HG02798 (cell line): ENCODE measurements at regions not wholly inside any gene's neighbourhood (a gene's known extent, or its start where the extent isn't known, plus 50 kb on each side); places are given as distances from the start of the nearest gene placed in this dataset.

ENCODE experiments used
- ATAC-seq: cut with Tn5 transposase; IDR thresholded peaks from one replicate; pipeline ENCODE4 v1.9.1; 2021; ENCODE audit warnings: mild to moderate bottlenecking; ENCODE audit not compliant: unreplicated experiment, poor library complexity

GRCh38 chr1:208748387-208749165, 504.4 kb upstream of the PLXNA2 start:
- ATAC-seq = no peak

DNA sequence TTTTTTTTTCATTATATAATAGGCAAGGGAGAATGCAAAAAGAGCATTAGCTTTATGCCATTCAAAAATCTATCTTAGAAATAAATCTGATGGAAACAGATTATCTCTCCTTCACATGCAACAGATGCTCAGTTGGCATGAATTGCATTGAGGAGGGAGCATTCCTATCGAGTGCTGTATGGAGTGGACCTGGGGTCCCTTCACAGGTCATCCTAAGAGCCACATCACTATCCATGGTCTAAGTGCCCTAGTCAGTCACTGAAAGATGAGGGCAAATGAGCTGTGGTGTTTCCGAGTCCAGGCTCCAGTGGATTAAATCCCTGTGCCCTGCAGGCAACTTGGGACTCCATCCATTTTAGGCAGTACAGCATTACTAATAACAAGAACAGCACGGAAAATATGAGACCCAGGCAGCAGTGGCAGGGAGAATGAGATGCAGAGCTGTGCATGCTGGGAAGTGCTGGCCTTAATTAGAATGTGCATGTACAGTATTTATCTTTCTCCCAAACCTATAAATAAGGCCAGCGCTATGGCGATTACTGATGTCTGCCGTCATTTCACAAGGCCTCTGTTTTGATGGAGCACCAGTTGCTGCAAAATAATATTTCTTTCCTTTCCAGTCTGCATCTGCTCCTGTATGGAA, 512.3 kb upstream of the PLXNA2 start:
- ATAC-seq = no peak

DNA sequence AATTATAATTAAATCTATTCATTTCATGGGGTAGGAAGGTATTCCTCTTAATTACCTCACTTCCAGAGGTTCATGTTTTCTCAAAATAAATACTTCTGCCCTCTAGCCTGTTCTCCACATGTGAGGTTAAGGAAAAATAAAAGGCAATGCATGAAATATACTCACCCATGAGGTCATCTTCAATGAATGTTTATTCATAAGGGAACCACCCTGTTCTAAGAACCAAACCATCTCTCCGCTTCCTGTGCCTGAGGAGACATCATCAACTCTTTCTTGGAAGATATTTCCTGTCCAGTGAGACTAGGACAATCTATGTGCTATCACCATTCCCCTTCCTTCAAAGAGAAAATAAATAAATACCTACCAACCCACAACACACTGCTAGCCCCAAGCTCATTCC, 513.7 kb upstream of the PLXNA2 start:
- ATAC-seq = no peak

DNA sequence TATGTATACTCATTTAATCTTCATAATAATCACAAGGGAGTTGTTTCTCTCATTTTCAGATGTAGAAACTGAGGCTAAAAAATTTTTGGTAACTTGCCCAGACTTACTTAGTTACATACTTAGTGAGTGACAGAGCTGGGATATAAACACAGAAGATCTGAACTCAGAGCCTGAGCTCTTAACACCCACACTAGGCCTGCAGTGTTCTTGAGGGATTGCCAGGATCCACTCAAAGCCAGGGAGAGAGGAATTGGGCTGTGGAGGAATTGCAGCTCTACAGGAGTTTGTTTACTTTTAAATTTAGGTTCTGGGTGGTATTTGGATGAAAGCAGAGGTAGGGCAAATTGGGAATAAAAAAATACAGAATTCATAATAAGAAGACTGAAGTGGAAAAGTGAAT, 515.1 kb upstream of the PLXNA2 start:
- ATAC-seq = no peak

DNA sequence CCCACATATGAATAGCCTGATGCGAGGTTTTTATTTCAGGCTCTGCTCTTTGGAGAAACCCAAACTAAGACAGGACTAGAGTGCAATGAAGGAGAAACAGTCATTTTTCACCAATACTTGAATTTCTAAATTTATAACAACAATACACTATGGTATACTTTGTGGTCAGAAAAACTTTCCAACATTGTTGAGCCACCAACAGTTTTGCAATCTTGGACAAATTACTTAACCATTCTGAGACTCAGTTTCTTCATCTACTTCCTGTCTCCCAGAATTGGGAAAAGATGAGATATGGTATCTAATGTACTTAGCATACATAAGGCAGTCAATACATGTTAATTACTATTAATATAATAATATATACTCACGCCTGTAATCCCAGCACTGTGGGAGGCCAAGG, 519.8 kb upstream of the PLXNA2 start:
- ATAC-seq = no peak

DNA sequence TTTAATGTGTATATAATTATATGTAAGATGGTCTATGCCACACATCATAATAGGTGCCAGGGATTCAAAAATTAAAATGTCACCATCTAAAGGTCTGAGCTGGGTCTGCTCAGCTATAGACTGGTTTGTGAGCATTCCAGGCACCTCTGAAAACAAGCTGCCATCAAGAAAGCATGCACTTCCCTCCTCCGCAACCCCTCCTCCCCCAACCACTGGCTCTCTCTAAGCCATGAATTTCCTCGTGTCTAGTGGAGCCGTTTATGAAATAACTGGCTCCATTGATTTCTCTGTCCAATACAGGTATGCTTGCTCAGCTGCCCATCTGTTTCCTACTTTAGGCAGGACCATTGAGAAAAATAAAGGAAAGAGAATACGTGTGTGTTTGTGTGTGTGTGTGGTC, 522.6 kb upstream of the PLXNA2 start:
- ATAC-seq = no peak

DNA sequence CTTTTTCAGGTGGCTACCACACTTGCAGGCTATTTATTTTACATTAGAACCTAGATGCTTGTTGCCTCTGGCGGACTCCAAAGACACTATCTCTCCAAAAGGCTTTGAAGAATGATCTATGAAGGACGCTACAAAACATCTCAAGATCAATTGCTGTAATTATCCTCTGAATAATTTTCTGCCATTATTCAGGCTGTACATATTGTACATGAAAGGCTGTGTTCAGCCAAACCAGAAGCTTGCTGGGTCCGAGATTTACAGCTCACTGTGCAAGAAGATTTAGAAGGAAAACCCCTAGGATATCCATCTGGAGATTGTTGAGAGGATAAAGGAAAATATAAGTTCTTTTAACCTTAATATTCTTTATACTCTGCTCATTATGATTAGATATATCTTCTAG, 523.6 kb upstream of the PLXNA2 start:
- ATAC-seq = no peak

DNA sequence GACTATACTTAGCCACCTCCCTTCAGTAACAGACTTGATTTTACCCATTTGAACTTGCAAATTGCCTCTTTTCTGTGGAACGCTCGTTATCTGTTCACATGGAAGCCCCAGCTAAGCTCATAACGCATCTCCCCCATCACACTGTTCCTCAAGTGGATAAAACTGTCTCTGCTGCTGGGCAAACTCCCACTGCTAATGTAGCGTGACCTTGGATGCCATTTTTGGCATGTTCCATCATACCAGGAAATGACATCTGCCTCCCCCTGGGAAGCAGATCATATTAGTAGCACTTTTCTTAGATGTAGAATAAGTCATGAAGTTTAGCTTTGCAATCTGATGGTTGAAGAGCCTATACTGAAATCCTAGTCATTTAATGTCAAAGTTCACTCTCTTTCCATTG, 528.7 kb upstream of the PLXNA2 start:
- ATAC-seq = no peak

GRCh38 chr1:208775841-208776240, 531.7 kb upstream of the PLXNA2 start:
- no peak for ATAC-seq

- ATAC-seq = no peak
Observed at GRCh38 chr1:208778417-208778816, 534.2 kb upstream of the PLXNA2 start.

DNA sequence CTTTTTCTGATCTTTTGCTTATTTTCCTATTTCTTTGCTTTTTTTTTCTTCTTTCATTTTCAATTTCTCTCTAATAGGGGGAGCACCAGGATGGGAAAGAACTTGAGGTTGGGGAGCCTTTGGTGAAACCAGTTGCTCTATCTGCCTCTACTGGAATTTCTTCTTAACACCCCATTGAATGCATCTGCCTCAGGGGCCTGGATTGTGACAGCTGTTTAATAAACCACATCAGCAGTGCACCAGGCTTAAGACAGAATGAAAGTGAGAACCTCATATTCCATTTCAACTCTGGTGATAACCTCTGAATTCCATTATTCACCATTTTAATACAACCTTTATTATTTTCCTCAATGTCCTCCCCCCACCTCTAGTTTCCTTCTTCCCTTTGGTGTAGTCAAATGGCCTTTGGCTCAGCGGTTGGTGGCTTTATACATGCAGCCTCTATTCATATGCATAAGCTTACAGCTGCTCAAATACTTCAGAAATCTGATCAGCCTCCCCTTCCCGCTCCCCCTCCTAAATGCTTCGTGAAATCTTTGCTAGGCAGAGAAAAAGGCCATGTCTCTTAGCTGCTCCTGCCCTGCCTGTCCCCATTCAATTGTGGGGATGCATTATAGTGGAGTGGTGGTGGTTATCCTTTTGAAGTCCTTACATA, 537.3 kb upstream of the PLXNA2 start:
- no peak for ATAC-seq

- no peak for ATAC-seq
Observed at GRCh38 chr1:208782186-208782585, 538.0 kb upstream of the PLXNA2 start.

DNA sequence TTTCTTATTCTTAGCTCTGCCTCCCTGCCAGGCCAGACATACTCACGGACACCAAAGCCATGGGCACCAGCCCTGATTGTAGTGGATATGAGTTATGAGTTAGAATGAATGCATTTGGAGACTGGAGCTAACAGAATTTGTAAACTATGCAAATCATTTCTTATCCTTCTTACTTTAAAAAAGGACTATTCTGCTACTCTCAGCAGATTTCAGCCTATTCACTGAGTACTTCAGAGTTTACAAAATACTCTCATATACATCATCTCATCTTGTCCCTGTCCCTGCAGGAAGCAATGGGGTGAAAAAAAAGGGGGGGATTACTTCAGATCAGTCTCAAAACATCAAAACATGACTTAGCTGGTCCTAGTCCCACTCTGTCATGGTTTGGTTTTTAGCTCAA, 541.4 kb upstream of the PLXNA2 start:
- ATAC-seq = no peak

- no peak for ATAC-seq
Observed at GRCh38 chr1:208787219-208787618, 543.0 kb upstream of the PLXNA2 start.

- ATAC-seq = no peak
Observed at GRCh38 chr1:208788013-208788540, 543.9 kb upstream of the PLXNA2 start.

GRCh38 chr1:208791456-208791855, 547.3 kb upstream of the PLXNA2 start:
- ATAC-seq = no peak

GRCh38 chr1:208793861-208794345, 549.7 kb upstream of the PLXNA2 start:
- no peak for ATAC-seq

DNA sequence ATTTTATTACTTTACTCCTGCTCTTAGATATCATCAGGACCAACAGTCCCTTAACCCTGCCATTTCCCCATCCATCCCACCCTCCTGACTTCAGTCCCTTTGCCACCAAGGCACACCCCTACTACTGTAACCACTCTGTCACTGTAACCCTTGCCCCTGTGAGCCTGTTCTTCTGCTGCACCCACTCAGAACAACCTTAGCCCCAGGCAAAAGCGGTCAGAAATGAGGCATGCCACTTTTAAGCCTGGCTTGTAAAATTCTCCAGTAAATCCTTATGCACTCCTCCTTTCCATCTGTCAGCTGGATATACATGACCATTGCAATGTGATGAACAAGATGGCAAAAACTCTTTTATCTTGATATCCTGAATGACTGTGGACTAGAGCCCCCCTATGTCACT, 555.0 kb upstream of the PLXNA2 start:
- ATAC-seq = no peak

GRCh38 chr1:208803011-208803811, 559.0 kb upstream of the PLXNA2 start:
- ATAC-seq = no peak

DNA sequence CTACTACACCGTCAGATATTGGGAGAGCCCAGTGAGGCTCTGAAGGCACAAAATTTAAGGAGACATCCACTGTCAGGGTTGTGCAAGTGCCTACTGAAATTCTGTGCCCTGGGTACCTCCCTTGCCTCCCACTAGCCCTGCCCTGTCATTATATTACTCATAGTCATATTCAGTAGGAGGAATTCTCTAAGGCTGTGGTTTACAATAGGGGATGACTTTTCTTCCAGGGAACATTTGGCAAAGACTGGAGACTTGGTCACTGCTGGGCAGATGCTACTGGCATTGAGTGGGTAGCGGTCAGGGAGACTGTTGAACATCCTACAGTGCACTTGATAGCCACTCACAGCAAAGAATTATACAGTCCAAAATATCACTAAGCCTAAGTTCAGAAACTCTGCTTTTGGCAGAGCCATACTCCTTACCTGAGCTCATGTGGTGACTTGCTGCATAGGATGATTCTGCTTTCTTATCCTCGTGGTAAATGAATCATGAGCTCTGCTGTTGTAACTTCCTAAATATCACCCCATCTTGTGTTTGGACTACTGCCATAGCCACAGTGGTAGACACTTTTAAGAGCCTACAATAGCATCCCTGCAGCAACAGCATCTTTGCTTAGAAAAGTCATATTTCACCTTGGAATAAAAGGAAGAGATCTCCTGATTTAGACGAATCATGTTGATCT, 563.4 kb upstream of the PLXNA2 start:
- no peak for ATAC-seq
